SK-N-SH (cell line): ENCODE measurements at regions not wholly inside any gene's neighbourhood (a gene's known extent, or its start where the extent isn't known, plus 50 kb on each side); places are given as distances from the start of the nearest gene placed in this dataset.

Source experiments
- EP300 ChIP-seq, 2 experiments: IDR thresholded peaks; 2 replicates each; pipeline versions ENCODE4 v1.4.0 to v1.6.1; 2012; ENCODE audit warnings: borderline replicate concordance in 1 of 2, low read depth in 1 of 2, low read length in 1 of 2
- EZH2phosphoT487 ChIP-seq: fragments of 200-600 bp; sonication (generic); IDR thresholded peaks from 2 replicates; pipeline ENCODE4 v1.6.1; 2017; ENCODE audit warnings: low read depth, mixed run types, mild to moderate bottlenecking, antibody characterized with exemption, moderate library complexity, borderline replicate concordance
- GABPA ChIP-seq: IDR thresholded peaks from 2 replicates; pipeline ENCODE4 v1.4.0; 2012; ENCODE audit warnings: low read depth, mild to moderate bottlenecking
- JUND ChIP-seq: IDR thresholded peaks from 2 replicates; pipeline ENCODE4 v1.4.0; 2012
- MAX ChIP-seq: IDR thresholded peaks from 2 replicates; pipeline ENCODE4 v1.4.0; 2012; ENCODE audit warnings: low read depth
- MXI1 ChIP-seq: IDR thresholded peaks from 2 replicates; pipeline ENCODE4 v1.6.1; 2012; ENCODE audit warnings: mild to moderate bottlenecking, low read depth, low read length, improper control_type of control experiment
- NFIC ChIP-seq: IDR thresholded peaks from 2 replicates; pipeline ENCODE4 v1.4.0; 2012; ENCODE audit warnings: borderline replicate concordance
- PBX3 ChIP-seq: IDR thresholded peaks from 2 replicates; pipeline ENCODE4; 2012
- POLR2AphosphoS5 ChIP-seq: IDR thresholded peaks from 2 replicates; pipeline ENCODE4 v1.6.1; 2012; ENCODE audit warnings: low read depth, low read length
- RCOR1 ChIP-seq: fragments of 150-350 bp; IDR thresholded peaks from 2 replicates; pipeline ENCODE4 v1.6.1; 2017; ENCODE audit warnings: antibody characterized with exemption, low read length
- SMC3 ChIP-seq: IDR thresholded peaks from 2 replicates; pipeline ENCODE4 v1.6.1; 2012; ENCODE audit warnings: low read depth, low read length, improper control_type of control experiment
- USF2 ChIP-seq: fragments of 150-350 bp; IDR thresholded peaks from 2 replicates; pipeline ENCODE4 v1.6.1; 2017; ENCODE audit warnings: antibody characterized with exemption, low read length, low read depth, borderline replicate concordance
- TF ChIP-seq, protein P1 (sequence below): fragments of 200-600 bp; sonication (generic); IDR thresholded peaks from 2 replicates; pipeline ENCODE4 v1.6.1; 2017; ENCODE audit warnings: antibody characterized with exemption, mild to moderate bottlenecking, moderate library complexity

- TF ChIP-seq RCOR1 (no peak), MXI1 (no peak), POLR2AphosphoS5 (no peak), EZH2phosphoT487 (no peak), PBX3 (no peak), EP300 (IDR thresholded peaks at IDR 0.05; ENCODE audit: borderline replicate concordance in 1 of 2, low read depth in 1 of 2, low read length in 1 of 2) (no peak), MAX (no peak), SMC3 (no peak), JUND (no peak), USF2 (no peak), GABPA (no peak), NFIC (no peak)
- TF ChIP-seq, protein P1, sequence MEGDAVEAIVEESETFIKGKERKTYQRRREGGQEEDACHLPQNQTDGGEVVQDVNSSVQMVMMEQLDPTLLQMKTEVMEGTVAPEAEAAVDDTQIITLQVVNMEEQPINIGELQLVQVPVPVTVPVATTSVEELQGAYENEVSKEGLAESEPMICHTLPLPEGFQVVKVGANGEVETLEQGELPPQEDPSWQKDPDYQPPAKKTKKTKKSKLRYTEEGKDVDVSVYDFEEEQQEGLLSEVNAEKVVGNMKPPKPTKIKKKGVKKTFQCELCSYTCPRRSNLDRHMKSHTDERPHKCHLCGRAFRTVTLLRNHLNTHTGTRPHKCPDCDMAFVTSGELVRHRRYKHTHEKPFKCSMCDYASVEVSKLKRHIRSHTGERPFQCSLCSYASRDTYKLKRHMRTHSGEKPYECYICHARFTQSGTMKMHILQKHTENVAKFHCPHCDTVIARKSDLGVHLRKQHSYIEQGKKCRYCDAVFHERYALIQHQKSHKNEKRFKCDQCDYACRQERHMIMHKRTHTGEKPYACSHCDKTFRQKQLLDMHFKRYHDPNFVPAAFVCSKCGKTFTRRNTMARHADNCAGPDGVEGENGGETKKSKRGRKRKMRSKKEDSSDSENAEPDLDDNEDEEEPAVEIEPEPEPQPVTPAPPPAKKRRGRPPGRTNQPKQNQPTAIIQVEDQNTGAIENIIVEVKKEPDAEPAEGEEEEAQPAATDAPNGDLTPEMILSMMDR, result no peak
Measured at GRCh38 chr2:200732866-200733265, 78.8 kb upstream of the BZW1 start.
